BE2C (cell line): ENCODE measurements at regions not wholly inside any gene's neighbourhood (a gene's known extent, or its start where the extent isn't known, plus 50 kb on each side); places are given as distances from the start of the nearest gene placed in this dataset.

ENCODE experiments used
- DNase-seq: peaks from one replicate; pipeline ENCODE4 v3.0.0-alpha.2; 2020
- H3K27me3 ChIP-seq: fragments of 250-450 bp; sonication (Bioruptor Pico); 2 replicates; pipeline ENCODE4 v1.5.1; 2020; ENCODE audit warnings: mild to moderate bottlenecking
- H3K36me3 ChIP-seq: fragments of 250-450 bp; sonication (Bioruptor Pico); 2 replicates; pipeline ENCODE4 v1.5.1; 2020; ENCODE audit warnings: mild to moderate bottlenecking
- H3K4me1 ChIP-seq: fragments of 250-450 bp; sonication (Bioruptor Pico); 2 replicates; pipeline ENCODE4 v1.5.1; 2020
- H3K4me3 ChIP-seq: 2 replicates; pipeline ENCODE4 v1.5.1; 2011; ENCODE audit warnings: low read depth, low read length
- H3K9me3 ChIP-seq: fragments of 250-450 bp; sonication (Bioruptor Pico); 2 replicates; pipeline ENCODE4 v1.5.1; 2020
- CTCF ChIP-seq: IDR thresholded peaks from 2 replicates; pipeline ENCODE4 v1.5.1; 2012; ENCODE audit warnings: mild to moderate bottlenecking, low read depth, low read length

GRCh38 chr18:55778788-55779690, 191.0 kb upstream of the TCF4 start:
- H3K4me1 ChIP-seq = peaks cover 11% of the 10 kb centered on the region
- no peaks in the 10 kb centered on the region for H3K9me3 ChIP-seq
- H3K27me3 ChIP-seq = no peaks in the 10 kb centered on the region
- DNase-seq = peak; percentile 62
- no peaks in the 10 kb centered on the region for H3K36me3 ChIP-seq
- H3K4me3 ChIP-seq = peak overlapping the region; percentile 70
- TF ChIP-seq CTCF = no peak

- TF ChIP-seq CTCF = no peak
- H3K27me3 ChIP-seq = no peaks in the 10 kb centered on the region
- H3K36me3 ChIP-seq = no peaks in the 10 kb centered on the region
- no peak overlapping the region for H3K4me3 ChIP-seq
- DNase-seq = peak; percentile 18
- peaks cover 11% of the 10 kb centered on the region for H3K4me1 ChIP-seq
- H3K9me3 ChIP-seq = no peaks in the 10 kb centered on the region
Observed at GRCh38 chr18:55777666-55778304, 189.8 kb upstream of the TCF4 start.

- no peaks in the 10 kb centered on the region for H3K27me3 ChIP-seq
- no peak overlapping the region for H3K4me3 ChIP-seq
- H3K4me1 ChIP-seq = peaks cover 10% of the 10 kb centered on the region
- H3K36me3 ChIP-seq = no peaks in the 10 kb centered on the region
- H3K9me3 ChIP-seq = no peaks in the 10 kb centered on the region
- DNase-seq = no peak
- TF ChIP-seq CTCF = peak; percentile 54
Observed at GRCh38 chr18:55775972-55776371, 188.0 kb upstream of the TCF4 start.

GRCh38 chr18:55774505-55774904, 186.5 kb upstream of the TCF4 start:
- Histone ChIP-seq H3K4me3 (no peak overlapping the region), H3K4me1 (peaks cover 5% of the 10 kb centered on the region; the same call in 1 of the 2 replicates), H3K36me3 (no peaks in the 10 kb centered on the region), H3K27me3 (no peaks in the 10 kb centered on the region), H3K9me3 (no peaks in the 10 kb centered on the region)
- TF ChIP-seq CTCF = no peak
- DNase-seq = no peak

- Histone ChIP-seq H3K4me3 (no peak overlapping the region), H3K36me3 (no peaks in the 10 kb centered on the region), H3K27me3 (no peaks in the 10 kb centered on the region), H3K9me3 (no peaks in the 10 kb centered on the region), H3K4me1 (peaks cover 11% of the 10 kb centered on the region)
- no peak for DNase-seq
- TF ChIP-seq CTCF = no peak
Observed at GRCh38 chr18:55768255-55768654, 180.3 kb upstream of the TCF4 start.

- no peaks in the 10 kb centered on the region for H3K9me3 ChIP-seq
- DNase-seq = no peak
- H3K27me3 ChIP-seq = no peaks in the 10 kb centered on the region
- no peak overlapping the region for H3K4me3 ChIP-seq
- H3K36me3 ChIP-seq = no peaks in the 10 kb centered on the region
- peaks cover 12% of the 10 kb centered on the region for H3K4me1 ChIP-seq
- TF ChIP-seq CTCF = no peak
Observed at GRCh38 chr18:55764386-55764785, 176.4 kb upstream of the TCF4 start.
